HG03175 (cell line): ENCODE measurements at regions not wholly inside any gene's neighbourhood (a gene's known extent, or its start where the extent isn't known, plus 50 kb on each side); places are given as distances from the start of the nearest gene placed in this dataset.

ENCODE experiments used
- ATAC-seq: cut with Tn5 transposase; IDR thresholded peaks from one replicate; pipeline ENCODE4 v1.9.1; 2021; ENCODE audit warnings: mild to moderate bottlenecking, moderate library complexity; ENCODE audit not compliant: unreplicated experiment

DNA sequence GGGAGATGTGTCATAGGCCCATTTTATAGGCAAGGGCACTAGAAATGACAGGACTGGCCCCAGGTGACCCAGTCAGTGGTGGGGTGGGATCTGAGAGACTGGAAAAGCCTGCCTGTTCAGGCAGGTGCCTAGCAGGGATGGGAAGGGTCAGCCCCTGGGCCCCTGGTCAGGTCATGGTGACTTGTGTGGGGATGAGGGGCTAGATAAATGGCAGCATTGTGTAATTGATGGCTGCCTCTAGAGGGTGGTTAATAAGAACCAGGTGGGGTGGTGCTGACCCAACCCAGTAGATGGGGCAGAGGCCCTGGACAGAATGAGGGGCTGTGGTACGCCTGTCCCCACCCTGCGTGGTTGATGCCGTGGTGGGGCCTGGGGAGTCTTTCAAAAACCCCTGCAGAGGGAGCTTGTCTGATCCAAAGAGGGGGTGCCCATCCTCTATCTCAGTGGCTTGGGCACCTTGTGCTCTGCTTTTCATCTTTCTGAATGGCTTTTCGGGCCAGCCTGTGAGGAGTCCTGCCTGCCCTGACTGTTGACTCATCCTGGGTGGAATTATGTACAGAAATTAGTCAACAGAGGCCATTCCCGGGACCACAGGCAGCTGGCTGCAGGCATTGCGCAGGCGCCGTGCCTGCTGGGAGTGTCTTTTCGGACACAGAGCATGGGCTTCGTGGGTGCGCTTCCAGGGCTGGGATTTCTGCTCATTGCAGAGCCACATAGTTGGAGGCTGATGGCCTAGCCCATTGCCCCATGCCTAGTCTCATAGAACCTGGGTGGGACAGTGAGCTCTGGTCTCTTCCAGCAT, 93.6 kb upstream of the PITX1 start:
- ATAC-seq, result no peak

GRCh38 chr5:135126688-135127438, 92.8 kb upstream of the PITX1 start:
- ATAC-seq, result no peak

- ATAC-seq, result no peak
Measured at GRCh38 chr5:135124724-135125123, 90.7 kb upstream of the PITX1 start.

GRCh38 chr5:135124128-135124527, 90.1 kb upstream of the PITX1 start:
- ATAC-seq, result no peak

DNA sequence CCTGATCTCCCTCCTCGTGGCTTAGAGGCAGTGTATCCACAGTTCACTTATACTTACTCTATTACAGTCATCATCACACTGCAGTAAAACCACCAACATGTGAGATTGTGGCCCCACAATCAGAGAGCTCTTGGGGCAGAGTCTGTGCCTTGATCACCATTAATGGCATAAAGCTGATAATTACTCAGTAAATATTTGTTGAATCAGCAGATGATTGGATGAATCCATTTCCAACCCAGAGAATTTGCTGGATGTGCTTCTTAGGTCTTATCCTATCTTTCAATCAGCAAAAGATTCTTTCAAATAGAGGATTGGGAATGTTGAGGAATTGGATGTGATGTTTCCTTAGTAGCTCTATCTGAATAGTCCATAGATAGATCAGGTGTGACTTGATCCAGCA, 88.8 kb upstream of the PITX1 start:
- no peak for ATAC-seq

DNA sequence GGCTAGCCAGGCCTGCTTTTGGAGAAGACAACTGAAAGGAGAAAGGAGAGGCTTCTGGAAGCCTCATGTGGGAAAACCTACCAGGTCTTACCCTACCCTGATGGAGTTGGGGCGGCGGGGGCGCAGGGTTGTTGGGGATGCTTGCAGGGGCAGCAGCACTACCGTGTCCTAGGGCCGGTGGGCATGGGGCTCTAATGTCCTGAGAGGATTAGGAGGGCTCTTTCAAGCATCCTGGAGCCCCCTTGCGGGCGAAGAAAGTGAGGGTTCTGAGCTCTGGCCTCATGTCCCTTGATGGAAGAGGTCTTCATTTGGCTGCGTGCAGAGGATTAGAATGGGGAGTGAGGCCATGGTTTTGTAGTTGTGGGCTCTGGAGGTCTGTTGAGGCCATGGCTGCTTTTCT, 86.9 kb upstream of the PITX1 start:
- ATAC-seq, result no peak

DNA sequence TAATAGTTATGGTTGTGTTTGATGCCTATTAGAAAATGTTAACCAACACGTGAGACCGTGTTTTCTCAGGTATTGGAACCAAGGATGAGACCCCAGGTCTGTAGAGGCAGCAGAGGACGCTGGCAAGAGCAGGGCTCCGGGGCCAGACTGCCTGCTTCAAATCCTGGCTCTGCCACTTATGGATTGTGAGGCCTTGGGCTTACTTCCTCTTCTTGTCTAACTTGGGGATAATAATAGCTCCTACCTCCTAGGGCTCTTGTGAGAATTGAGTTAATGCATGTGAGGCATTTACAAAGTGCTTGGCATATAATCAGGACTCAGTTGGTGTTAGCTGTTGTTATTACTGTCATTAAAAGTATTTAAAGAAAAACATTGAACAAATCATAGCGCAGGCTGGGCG, 85.5 kb upstream of the PITX1 start:
- no peak for ATAC-seq

DNA sequence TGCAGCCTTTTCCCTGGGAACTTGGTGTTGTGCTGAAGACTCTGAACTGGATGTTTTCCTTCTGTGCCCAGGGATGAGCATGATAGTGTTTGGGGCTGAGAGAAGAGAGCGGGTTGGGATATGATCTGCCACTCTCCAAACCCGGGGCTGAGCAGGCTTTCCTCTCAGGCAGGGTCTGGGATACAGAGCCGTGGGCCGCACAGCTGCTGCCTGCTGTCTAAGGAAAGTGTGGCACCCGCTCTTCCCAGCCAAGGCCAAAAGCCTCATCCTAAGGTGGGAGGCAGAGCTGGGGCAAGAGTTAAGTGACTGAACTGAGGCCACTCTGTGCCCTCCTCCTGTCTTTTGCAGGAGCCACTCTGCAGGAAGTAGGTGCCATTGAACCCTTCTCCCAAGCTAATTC, 83.6 kb upstream of the PITX1 start:
- no peak for ATAC-seq

DNA sequence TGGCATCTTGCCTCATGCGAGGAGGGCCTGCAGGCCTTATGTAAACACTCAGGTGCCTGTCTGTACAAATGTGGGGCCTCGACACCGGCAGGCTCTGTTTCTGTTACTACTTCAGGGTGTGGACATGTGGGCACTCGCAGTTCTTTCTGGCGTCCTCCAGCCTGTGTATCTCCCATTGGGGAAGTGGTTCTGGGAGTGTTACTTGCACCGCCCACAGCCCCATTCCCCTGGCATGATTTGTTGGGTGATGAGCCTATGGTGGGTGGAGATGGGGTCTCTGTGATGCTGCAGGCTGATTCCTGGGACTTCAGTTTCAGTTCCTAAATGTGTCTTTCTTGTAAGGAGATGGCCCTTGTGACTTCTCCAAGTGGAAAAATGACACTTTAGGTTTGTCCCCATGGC, 82.1 kb upstream of the PITX1 start:
- no peak for ATAC-seq

DNA sequence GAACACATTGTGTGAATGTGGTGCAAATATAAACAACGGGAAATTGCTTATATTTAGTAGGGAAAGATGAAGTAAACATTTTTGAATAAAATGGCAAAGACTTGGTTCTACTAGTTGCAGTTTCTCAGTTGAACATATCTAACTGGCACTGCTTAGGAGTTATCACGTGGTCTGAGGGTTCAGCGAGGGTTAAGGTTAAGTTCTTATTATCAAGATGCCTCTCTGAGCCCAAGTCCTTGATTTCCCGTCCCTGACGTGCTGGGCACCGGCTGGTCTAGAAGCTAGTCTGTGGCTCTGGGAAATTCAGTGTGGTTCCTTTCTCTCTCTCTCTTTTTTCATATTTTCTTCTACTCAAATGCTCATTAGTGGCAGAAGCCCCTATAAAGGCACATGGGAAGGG, 81.6 kb upstream of the PITX1 start:
- no peak for ATAC-seq

GRCh38 chr5:135114759-135115158, 80.7 kb upstream of the PITX1 start:
- no peak for ATAC-seq

- no peak for ATAC-seq
Measured at GRCh38 chr5:135112008-135112725, 78.1 kb upstream of the PITX1 start.

GRCh38 chr5:135110785-135111596, 77.0 kb upstream of the PITX1 start:
- ATAC-seq, result no peak

GRCh38 chr5:135108992-135109391, 75.0 kb upstream of the PITX1 start:
- no peak for ATAC-seq

DNA sequence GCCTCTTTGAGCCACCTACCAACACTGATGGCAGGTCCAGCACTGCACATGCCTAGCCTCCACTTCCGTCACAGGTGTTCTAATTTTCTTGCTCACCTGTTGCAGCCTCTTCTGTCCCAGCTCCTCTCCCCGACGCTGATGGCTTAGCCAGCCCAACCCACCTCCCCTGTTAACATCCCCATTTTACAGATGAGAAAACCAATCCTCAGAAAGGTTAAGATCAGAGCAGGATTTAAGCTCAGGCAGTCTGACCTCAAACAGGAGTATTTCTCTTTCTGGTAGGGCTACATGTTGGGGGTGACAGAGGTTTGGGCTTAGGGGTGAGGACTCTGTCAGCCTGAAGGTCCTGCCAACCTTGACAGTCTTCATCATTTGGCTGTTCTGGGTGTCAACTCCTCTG, 74.5 kb upstream of the PITX1 start:
- no peak for ATAC-seq

DNA sequence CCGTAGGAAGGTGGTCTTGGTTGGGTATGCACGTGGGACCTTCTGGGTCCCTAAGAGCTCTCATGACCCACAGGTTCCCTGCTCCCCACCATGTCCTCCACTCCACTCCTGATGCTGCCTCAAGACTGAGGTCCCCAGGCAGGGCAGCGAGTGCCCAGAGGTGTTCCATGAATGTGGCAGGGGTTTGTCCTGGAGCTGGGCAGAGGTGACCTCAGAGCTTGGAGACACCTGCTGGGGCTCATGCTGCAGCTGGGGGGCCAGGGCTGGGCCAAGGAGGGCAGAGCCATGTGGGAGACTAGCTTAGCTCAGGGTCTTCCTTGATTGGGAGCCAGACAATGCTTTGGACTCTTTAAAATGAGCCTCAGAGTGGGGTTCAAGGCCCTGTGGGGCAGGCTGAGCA, 74.0 kb upstream of the PITX1 start:
- ATAC-seq, result no peak

GRCh38 chr5:135106610-135107471, 72.8 kb upstream of the PITX1 start:
- ATAC-seq, result no peak

- ATAC-seq, result no peak
Measured at GRCh38 chr5:135106136-135106535, 72.1 kb upstream of the PITX1 start.

GRCh38 chr5:135105105-135105484, 71.1 kb upstream of the PITX1 start:
- no peak for ATAC-seq

DNA sequence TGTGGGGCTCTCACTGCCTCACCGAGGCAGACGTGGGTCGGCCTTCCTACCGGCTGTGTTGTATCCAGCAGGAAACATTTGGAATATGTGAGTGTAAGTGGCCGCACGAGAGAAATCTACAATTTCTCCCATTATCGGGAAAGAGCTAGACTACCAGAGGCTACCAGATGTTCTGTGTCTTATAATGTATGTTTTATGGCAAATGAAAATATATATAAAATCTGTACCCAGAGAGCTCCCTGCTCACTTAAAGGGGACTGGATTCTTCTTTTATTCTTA, 69.5 kb upstream of the PITX1 start:
- no peak for ATAC-seq
